ENCODE measurements at regions not wholly inside any gene's neighbourhood (a gene's known extent, or its start where the extent isn't known, plus 50 kb on each side); places are given as distances from the start of the nearest gene placed in this dataset.

DNA sequence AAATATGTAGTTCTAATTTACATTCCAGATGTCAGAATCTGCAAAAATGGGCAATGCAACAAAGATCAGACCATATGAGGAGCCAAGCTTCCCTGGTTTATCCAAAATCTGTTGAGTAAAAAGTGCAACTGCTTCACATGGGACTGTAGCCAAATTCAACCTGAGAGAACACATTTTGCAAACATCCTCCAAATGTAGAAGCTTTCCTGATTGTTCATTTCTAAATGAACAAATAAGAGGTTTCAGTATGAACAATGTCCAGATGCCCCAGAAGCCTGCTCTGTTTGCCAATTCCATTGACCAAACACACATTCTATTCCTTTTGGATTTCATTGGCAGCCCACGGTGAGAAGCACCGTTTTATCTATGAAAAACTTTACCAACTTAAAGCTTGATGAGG is 117.9 kb upstream of the OSR1 start:
- no peak for DNase-seq
- Mint-ChIP-seq H3K9me3 (no peaks in the 10 kb centered on the region), H3K4me1 (ENCODE audit: low read depth) (peaks cover 19% of the 10 kb centered on the region), H3K27ac (no peak overlapping the region), H3K4me3 (no peak overlapping the region), H3K36me3 (ENCODE audit: low read depth) (no peaks in the 10 kb centered on the region), H3K27me3 (peaks cover 21% of the 10 kb centered on the region)

GRCh38 chr2:19474128-19474527 is 115.7 kb upstream of the OSR1 start:
- DNase-seq: no peak
- no peaks in the 10 kb centered on the region for H3K9me3 Mint-ChIP-seq
- H3K4me3 Mint-ChIP-seq: peak overlapping the region; percentile 2
- no peaks in the 10 kb centered on the region for H3K36me3 Mint-ChIP-seq (ENCODE audit: low read depth)
- peaks cover 19% of the 10 kb centered on the region for H3K4me1 Mint-ChIP-seq (ENCODE audit: low read depth)
- peaks cover 29% of the 10 kb centered on the region for H3K27me3 Mint-ChIP-seq
- no peak overlapping the region for H3K27ac Mint-ChIP-seq

- Mint-ChIP-seq H3K9me3 (peaks cover 2% of the 10 kb centered on the region), H3K27ac (no peak overlapping the region), H3K27me3 (peaks cover 34% of the 10 kb centered on the region), H3K4me1 (ENCODE audit: low read depth) (peaks cover 19% of the 10 kb centered on the region), H3K4me3 (no peak overlapping the region), H3K36me3 (ENCODE audit: low read depth) (no peaks in the 10 kb centered on the region)
- DNase-seq: no peak
Observed at GRCh38 chr2:19473350-19473749, 114.9 kb upstream of the OSR1 start.

DNA sequence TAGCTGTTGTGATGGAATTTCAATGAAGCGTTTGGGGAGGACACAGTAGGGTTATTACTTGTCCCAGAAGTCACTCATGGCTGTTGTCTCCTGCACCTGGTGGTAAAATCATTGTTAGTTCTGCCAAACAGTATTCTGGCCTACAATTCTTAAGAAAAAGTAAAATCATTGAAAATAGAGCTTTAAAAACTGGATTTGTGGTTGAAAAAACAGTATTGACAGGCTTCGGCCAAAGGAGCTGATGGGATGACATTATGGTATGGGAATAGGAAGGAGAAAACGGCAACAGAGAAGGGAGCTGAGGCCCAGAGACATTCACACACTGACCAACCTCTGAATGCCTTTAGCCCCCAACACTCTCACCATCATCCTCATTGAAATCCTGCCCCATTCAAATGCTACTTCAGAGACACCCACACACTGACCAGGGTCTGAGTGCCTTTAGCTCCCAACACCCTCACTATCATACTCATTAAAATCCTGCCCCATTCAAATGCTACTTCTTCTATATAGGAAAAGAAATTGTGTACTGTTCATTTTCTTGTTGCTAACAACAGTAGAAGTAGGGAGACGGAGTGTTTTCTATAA is 114.1 kb upstream of the OSR1 start:
- H3K4me3 Mint-ChIP-seq: no peak overlapping the region

GRCh38 chr2:19471491-19471890 is 113.1 kb upstream of the OSR1 start:
- Mint-ChIP-seq H3K36me3 (ENCODE audit: low read depth) (no peaks in the 10 kb centered on the region), H3K4me3 (no peak overlapping the region), H3K4me1 (ENCODE audit: low read depth) (peaks cover 19% of the 10 kb centered on the region), H3K27ac (no peak overlapping the region), H3K27me3 (peaks cover 34% of the 10 kb centered on the region), H3K9me3 (peaks cover 2% of the 10 kb centered on the region)
- no peak for DNase-seq

More for the DNA sequence above, 114.1 kb upstream of the OSR1 start:
- Mint-ChIP-seq H3K27me3 (peaks cover 34% of the 10 kb centered on the region), H3K36me3 (ENCODE audit: low read depth) (no peaks in the 10 kb centered on the region), H3K27ac (no peak overlapping the region), H3K4me1 (ENCODE audit: low read depth) (peaks cover 19% of the 10 kb centered on the region), H3K9me3 (peaks cover 2% of the 10 kb centered on the region)
- no peak for DNase-seq

- Mint-ChIP-seq H3K36me3 (ENCODE audit: low read depth) (no peaks in the 10 kb centered on the region), H3K9me3 (peaks cover 2% of the 10 kb centered on the region), H3K27me3 (peaks cover 29% of the 10 kb centered on the region), H3K27ac (no peak overlapping the region), H3K4me1 (ENCODE audit: low read depth) (no peaks in the 10 kb centered on the region), H3K4me3 (no peak overlapping the region)
- no peak for DNase-seq
Observed at GRCh38 chr2:19465978-19466377, 107.6 kb upstream of the OSR1 start.

DNA sequence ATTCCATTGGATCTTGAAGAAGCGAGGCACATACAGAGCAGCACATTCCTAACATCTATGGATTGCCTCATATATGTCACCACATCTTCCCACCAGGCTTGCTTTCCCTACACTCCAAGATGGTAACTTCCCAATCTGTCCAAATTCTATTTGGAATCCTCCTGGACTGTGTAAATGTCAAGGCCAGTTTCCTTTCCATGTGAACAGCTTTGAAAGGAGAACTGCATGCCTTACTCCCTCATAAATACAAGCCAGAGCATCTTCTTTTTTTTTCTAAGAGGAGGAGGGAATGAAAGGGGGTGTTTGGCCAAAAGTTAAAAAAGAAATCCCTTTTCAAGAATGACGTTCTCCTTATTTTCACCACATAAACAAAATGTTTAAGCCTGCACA is 103.8 kb upstream of the OSR1 start:
- Mint-ChIP-seq H3K27ac (no peak overlapping the region), H3K9me3 (no peaks in the 10 kb centered on the region), H3K27me3 (peaks cover 20% of the 10 kb centered on the region), H3K36me3 (ENCODE audit: low read depth) (no peaks in the 10 kb centered on the region), H3K4me3 (no peak overlapping the region), H3K4me1 (ENCODE audit: low read depth) (no peaks in the 10 kb centered on the region)
- no peak for DNase-seq

- peaks cover 20% of the 10 kb centered on the region for H3K27me3 Mint-ChIP-seq
- DNase-seq: no peak
Observed at GRCh38 chr2:19461504-19462255, 103.3 kb upstream of the OSR1 start.

DNA sequence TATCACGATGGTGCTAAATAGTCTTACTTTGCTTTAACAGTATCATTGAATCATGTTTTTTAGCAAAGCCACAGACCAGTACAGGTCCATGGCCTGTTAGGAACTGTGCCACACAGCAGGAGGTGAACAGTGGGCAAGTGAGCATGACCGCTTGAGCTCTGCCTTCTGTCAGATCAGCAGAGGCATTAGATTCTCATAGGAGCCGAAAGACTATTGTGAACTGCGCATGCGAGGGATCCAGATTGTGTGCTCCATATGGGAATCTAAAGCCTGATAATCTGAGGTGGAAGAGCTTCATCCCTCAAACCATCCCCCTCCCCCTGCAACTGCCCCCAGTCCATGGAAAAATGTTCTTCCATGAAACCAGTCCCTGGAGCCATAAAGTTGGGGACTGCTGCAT is 102.3 kb upstream of the OSR1 start:
- no peak overlapping the region for H3K4me3 Mint-ChIP-seq
- no peak overlapping the region for H3K27ac Mint-ChIP-seq
- no peaks in the 10 kb centered on the region for H3K9me3 Mint-ChIP-seq
- H3K27me3 Mint-ChIP-seq: peaks cover 20% of the 10 kb centered on the region
- H3K36me3 Mint-ChIP-seq (ENCODE audit: low read depth): no peaks in the 10 kb centered on the region
- DNase-seq: no peak
- no peaks in the 10 kb centered on the region for H3K4me1 Mint-ChIP-seq (ENCODE audit: low read depth)

More at GRCh38 chr2:19461504-19462255, 103.3 kb upstream of the OSR1 start:
- Mint-ChIP-seq H3K9me3 (no peaks in the 10 kb centered on the region), H3K4me3 (no peak overlapping the region), H3K27ac (no peak overlapping the region), H3K4me1 (ENCODE audit: low read depth) (no peaks in the 10 kb centered on the region), H3K36me3 (ENCODE audit: low read depth) (no peaks in the 10 kb centered on the region)

DNA sequence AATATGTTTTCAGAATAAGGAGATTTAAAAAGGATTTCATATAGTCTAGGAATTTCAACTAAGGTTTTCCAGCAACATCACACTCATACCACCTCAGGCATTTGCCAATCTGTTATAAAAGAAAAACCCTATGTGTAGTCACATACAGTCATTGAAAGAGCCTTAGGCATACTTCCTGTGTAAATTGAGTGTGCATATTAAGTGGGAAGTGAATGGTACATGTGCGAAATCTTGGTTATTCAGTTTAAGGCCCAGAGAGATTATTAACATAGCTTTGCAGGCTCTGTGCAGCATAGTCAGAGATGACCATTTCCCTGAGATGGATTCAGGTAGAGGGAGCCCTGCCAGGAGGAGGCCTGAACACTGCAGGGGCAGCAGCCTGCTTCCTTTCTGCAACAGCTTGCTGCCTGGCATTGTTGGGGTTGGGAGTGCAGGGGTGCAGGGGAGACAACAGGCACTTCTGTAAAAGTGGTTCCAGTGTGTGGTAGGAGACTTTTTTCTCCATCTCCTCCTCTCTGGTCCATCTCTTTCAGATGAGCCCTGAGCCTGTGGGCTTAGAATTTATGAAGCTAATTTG is 100.1 kb upstream of the OSR1 start:
- no peaks in the 10 kb centered on the region for H3K4me1 Mint-ChIP-seq (ENCODE audit: low read depth)
- peaks cover 5% of the 10 kb centered on the region for H3K9me3 Mint-ChIP-seq
- H3K36me3 Mint-ChIP-seq (ENCODE audit: low read depth): no peaks in the 10 kb centered on the region
- H3K27me3 Mint-ChIP-seq: peaks cover 17% of the 10 kb centered on the region
- no peak for DNase-seq
- H3K4me3 Mint-ChIP-seq: no peak overlapping the region
- H3K27ac Mint-ChIP-seq: no peak overlapping the region

- Mint-ChIP-seq H3K4me1 (ENCODE audit: low read depth) (no peaks in the 10 kb centered on the region), H3K4me3 (no peak overlapping the region), H3K27me3 (peaks cover 12% of the 10 kb centered on the region), H3K36me3 (ENCODE audit: low read depth) (no peaks in the 10 kb centered on the region), H3K27ac (no peak overlapping the region), H3K9me3 (peaks cover 5% of the 10 kb centered on the region)
- DNase-seq: no peak
Observed at GRCh38 chr2:19457809-19458208, 99.4 kb upstream of the OSR1 start.

- Mint-ChIP-seq H3K36me3 (ENCODE audit: low read depth) (no peaks in the 10 kb centered on the region), H3K4me3 (no peak overlapping the region), H3K4me1 (ENCODE audit: low read depth) (no peaks in the 10 kb centered on the region), H3K27ac (no peak overlapping the region), H3K9me3 (peaks cover 5% of the 10 kb centered on the region), H3K27me3 (peaks cover 5% of the 10 kb centered on the region)
- no peak for DNase-seq
Observed at GRCh38 chr2:19456705-19457309, 98.4 kb upstream of the OSR1 start.

- Mint-ChIP-seq H3K27me3 (no peaks in the 10 kb centered on the region), H3K4me1 (ENCODE audit: low read depth) (no peaks in the 10 kb centered on the region), H3K4me3 (no peak overlapping the region), H3K27ac (no peak overlapping the region), H3K36me3 (ENCODE audit: low read depth) (no peaks in the 10 kb centered on the region), H3K9me3 (peaks cover 5% of the 10 kb centered on the region)
- DNase-seq: no peak
Observed at GRCh38 chr2:19454125-19454524, 95.7 kb upstream of the OSR1 start.

DNA sequence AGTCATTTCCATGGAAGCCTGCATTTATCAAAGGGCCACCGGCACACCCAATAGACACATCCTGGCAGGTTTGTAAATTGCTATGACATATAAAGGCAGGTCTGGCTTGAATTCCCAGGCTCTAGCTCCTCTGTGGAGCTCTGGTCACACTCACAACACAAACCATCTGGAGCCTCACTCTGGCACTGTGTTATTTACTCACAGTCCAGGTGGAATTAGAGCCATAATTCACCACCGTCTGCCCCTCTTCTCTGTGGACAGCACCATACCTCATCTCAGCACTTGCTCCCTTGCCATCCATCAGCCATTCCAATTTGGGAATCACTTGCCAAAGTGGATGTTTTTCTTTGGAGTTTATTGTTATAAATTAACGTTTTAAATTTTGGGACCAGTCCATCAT is 84.3 kb upstream of the OSR1 start:
- peaks cover 3% of the 10 kb centered on the region for H3K27me3 Mint-ChIP-seq
- DNase-seq: no peak
- H3K27ac Mint-ChIP-seq: no peak overlapping the region
- no peaks in the 10 kb centered on the region for H3K9me3 Mint-ChIP-seq
- no peaks in the 10 kb centered on the region for H3K36me3 Mint-ChIP-seq (ENCODE audit: low read depth)
- no peak overlapping the region for H3K4me3 Mint-ChIP-seq
- H3K4me1 Mint-ChIP-seq (ENCODE audit: low read depth): no peaks in the 10 kb centered on the region

GRCh38 chr2:19439081-19439480 is 80.7 kb upstream of the OSR1 start:
- DNase-seq: no peak
- Mint-ChIP-seq H3K27me3 (peaks cover 15% of the 10 kb centered on the region), H3K27ac (no peak overlapping the region), H3K9me3 (no peaks in the 10 kb centered on the region), H3K36me3 (ENCODE audit: low read depth) (no peaks in the 10 kb centered on the region), H3K4me1 (ENCODE audit: low read depth) (no peaks in the 10 kb centered on the region), H3K4me3 (no peak overlapping the region)

All from activated T-cell treated with anti-CD3 and anti-CD28 coated beads, Interleukin-2, amount 50 U/mL, for 24 hours (primary cell).